ENCODE measurements at regions not wholly inside any gene's neighbourhood (a gene's known extent, or its start where the extent isn't known, plus 50 kb on each side); places are given as distances from the start of the nearest gene placed in this dataset.
"Not testable (repeated sequence)": the region's sequence is repeated elsewhere in the genome, so short reads cannot be mapped to it uniquely, and the experiment has no call there.

GRCh38 chr3:182135056-182135455, 423.3 kb downstream of the SOX2 start:
- DNase-seq, result no peak

GRCh38 chr3:182136008-182136910, 424.5 kb downstream of the SOX2 start:
- DNase-seq, result no peak

- no peak for DNase-seq
These were observed 426.7 kb downstream of the SOX2 start for GRCh38 chr3:182138393-182138792.

GRCh38 chr3:182139627-182140357, 428.1 kb downstream of the SOX2 start:
- DNase-seq, result no peak

GRCh38 chr3:182142928-182143327, 431.2 kb downstream of the SOX2 start:
- no peak for DNase-seq

- no peak for DNase-seq
These were observed 432.2 kb downstream of the SOX2 start for GRCh38 chr3:182143903-182144302.

- no peak for DNase-seq
These were observed 436.6 kb downstream of the SOX2 start for GRCh38 chr3:182148360-182148759.

GRCh38 chr3:182149594-182149993, 437.9 kb downstream of the SOX2 start:
- DNase-seq, result no peak

- DNase-seq, result not testable (repeated sequence)
These were observed 444.6 kb downstream of the SOX2 start for GRCh38 chr3:182156326-182156725.

- no peak for DNase-seq
These were observed 453.5 kb downstream of the SOX2 start for GRCh38 chr3:182165234-182165633.

GRCh38 chr3:182172534-182172933, 460.8 kb downstream of the SOX2 start:
- no peak for DNase-seq

- DNase-seq, result no peak
These were observed 466.9 kb downstream of the SOX2 start for GRCh38 chr3:182178488-182179200.

- DNase-seq, result no peak
These were observed 467.9 kb downstream of the SOX2 start for GRCh38 chr3:182179631-182180030.

- DNase-seq, result no peak
These were observed 469.1 kb downstream of the SOX2 start for GRCh38 chr3:182180654-182181385.

GRCh38 chr3:182182531-182182968, 470.8 kb downstream of the SOX2 start:
- no peak for DNase-seq

GRCh38 chr3:182183716-182184430, 472.1 kb downstream of the SOX2 start:
- DNase-seq, result no peak

GRCh38 chr3:182185313-182185712, 473.6 kb downstream of the SOX2 start:
- DNase-seq, result no peak

GRCh38 chr3:182190056-182190455, 478.3 kb downstream of the SOX2 start:
- no peak for DNase-seq

GRCh38 chr3:182198345-182198744, 486.6 kb downstream of the SOX2 start:
- DNase-seq, result no peak

- no peak for DNase-seq
These were observed 489.9 kb downstream of the SOX2 start for GRCh38 chr3:182201456-182202168.

All from hypothalamus (tissue), 51 donors.